ENCODE measurements at regions not wholly inside any gene's neighbourhood (a gene's known extent, or its start where the extent isn't known, plus 50 kb on each side); places are given as distances from the start of the nearest gene placed in this dataset.

DNA sequence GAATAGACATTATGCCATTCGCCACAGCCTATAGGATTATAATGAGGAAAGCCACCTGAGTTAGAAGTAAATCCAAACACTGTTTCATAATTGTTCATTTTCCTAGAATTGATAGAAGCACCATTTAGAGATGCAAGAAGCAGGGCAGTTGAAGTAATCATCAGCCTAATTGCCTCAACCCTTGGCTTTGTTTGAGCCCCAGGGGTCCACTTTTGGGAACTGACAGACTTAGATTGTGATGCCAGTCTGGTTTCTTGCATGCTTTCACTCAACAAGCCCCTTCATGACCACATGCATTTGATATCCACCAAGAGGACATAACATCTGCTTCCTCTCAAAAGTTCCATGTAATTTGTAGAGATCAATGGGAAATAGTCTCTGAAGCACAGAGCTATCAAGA lies 97.2 kb upstream of the COL8A1 start:
- no peak for DNase-seq

DNA sequence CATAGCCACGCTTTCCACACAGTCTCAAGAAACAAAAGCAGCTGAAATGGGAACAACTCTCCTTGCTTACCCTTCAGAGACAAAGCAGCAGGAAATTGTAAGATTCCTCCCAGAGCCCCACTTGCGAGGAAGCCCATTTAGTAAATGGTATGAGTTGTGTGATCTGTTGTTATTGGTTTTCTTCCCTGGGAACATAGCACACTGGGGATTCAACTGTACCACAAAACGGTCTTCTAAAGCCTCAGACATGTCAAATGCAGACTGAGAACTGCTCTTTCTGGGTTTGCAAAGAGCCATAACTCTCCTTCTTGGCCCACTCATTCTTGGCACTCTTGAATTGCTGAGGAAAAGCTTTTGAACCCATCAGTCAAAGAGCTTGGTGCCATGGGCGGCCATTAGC lies 101.0 kb upstream of the COL8A1 start:
- no peak for DNase-seq

DNA sequence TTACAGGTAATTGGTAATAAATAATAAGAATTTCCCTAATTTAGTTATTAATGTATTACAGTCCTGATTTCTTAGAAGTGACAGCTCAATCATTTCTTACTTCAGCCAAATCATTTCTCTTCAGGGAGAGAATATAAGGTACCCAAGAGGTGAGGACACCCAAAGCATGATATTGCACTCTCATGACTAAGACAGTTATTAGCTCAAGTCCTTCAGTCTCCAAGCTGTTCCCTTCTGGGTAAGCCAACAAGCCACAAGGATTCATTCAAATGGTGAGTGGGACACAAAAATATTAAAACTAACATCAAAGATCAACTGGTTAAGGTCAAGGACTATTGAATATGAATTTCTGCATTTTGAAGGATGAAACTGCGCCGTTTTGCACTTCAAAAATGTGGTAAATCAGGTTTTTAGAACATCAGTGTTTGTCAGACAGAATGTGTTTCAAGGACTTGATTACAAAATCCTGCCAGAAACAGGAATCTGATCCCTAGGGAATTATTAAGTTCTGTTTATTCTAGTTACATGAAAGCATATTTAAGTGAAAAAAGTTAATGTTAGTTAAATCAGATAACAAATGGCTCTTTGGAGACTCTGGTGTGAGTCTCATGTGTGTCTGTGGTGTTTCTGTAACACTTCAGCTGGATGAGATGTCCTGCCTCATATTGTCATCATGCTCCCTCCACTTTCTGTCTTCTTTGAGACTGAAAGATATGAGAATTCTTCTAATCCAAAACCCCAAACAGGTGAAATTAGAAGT lies 101.7 kb upstream of the COL8A1 start:
- DNase-seq: no peak

DNA sequence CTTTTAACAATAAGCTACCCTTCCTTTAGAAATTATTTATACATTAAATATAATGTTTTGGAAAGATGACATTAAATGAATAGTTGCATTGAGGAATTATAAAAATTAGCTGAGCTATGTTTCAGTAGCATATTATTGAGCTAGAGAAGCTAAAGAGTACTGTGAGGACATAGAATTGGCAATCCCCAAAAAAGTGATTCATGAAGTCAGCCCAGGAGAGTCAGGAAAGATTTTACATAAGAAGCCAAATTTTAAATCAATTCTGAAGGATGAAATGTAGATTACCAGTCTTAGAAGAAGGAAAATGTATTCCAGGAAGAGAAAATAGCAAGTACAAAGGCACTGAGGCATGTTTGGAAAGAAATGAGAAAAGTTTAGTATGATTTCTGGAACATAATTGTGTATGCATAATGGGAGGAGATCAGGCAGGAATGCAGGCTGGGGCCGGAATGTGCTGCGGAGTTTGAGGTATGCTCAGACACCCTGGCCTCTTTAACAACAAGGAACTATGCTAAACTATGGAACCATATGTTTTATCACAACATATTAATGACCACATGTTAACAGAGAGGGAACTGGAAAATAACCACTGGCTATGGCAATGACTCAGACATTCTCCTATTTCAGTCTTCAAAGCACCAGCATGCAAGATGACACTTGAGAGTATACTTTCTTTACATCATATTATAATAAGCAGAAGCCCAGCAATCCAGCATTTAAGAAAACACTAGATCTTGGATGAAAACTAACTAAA lies 103.3 kb upstream of the COL8A1 start:
- DNase-seq: no peak

DNA sequence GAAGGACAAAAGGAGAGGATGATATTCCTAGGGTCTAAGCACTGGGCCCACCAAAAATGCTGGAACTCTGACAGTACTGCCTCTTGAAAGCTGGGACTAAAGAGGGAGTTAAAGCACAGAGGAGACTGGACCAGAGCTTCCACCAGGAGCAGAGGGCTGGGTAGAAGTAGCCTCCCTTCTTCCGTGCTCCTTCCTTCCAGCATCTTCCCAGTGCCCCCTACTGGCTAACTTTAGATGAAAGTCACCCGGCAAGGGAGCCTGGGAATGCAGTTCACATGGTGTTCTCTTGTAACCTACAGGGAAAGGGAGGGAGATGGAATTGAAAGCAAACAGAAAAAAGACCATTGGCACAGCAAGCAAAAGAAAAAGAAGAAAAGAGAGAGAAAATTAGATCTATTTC lies 106.1 kb upstream of the COL8A1 start:
- DNase-seq: no peak

DNA sequence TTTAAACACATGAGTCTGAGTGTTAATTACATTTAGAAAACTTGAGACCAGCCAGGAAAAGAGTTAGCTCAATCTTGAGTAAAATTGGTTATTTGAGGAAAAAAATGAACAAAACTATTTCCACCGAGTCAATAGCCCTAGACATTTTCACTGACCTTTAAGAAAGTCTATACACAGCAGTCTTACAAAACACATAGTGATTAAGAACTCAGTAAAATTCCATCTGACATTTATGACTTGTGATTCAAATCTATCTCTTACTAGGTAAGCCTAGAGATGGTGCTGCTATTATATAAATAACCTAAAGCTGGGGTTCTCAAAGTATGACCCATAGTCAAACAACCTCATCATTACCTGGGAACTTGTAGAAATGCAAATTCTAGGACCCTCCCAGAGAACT lies 109.1 kb upstream of the COL8A1 start:
- DNase-seq: no peak

DNA sequence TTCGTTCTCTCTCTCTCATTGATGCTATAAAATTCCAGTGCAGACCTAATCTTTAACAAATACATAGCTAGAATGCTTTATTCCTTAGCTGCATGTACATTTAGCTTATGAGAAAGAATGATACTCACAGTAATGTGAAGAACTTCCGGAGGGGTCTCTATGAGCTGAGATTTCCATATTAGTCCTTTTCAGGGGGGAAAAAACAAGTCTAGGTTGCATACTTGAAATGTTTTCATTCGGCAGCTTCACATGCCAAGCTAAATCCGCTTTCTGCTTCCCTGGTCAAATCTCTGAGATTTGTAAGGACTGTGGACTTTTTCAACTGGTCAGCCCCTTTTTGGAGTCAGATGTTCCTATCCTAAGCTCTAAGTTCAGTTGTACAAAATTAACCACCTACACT lies 111.5 kb upstream of the COL8A1 start:
- DNase-seq: no peak

DNA sequence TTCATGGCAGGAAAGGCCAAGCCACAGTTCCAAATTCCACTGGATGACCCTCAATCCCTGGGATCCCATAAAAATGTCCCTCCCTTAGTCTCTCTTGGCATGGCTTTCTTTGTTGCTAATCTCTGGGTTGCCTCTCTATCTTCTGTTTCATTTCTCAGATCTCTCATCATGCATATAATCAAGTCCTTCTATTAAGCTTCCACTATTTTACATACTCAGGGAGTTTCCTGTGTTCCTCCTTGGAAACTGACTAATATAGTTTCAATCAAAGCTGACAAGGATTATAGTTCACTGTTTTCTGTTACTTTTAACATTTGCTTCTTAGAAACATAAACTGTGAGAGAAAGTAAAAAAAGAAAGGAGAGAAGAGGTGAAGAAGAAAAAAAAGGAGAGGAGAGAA lies 113.8 kb upstream of the COL8A1 start:
- no peak for DNase-seq

DNA sequence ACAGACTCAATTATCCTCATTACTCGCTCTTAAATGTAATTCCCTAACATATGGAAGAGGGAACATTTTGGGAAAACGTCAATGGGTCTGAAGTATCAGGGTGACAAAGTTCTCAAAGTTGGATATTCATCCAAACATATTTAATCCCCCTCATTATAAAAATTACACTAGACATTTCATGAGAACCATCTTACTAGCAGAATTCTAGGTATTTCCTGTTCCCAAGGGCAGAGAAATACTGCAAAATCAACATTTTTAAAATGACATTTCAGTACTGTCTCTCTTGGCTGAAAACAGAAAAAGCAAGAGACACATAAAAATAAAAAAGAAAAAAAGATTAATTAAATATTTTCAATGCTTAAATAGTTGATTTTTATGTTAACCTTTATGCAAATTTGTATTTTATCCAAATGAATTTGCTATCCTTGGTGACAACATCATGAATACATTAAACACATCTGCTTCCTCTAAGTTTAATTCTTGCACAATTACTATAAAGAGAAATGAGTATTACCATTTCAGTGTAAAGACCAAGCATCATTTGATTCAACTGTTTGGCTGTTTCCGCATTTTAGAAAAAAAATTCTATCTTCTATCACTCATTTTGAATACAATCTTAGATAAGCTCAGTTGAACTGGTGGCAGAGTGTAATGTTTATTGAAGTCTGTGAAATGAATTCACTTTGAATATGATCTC lies 114.8 kb upstream of the COL8A1 start:
- DNase-seq: no peak

DNA sequence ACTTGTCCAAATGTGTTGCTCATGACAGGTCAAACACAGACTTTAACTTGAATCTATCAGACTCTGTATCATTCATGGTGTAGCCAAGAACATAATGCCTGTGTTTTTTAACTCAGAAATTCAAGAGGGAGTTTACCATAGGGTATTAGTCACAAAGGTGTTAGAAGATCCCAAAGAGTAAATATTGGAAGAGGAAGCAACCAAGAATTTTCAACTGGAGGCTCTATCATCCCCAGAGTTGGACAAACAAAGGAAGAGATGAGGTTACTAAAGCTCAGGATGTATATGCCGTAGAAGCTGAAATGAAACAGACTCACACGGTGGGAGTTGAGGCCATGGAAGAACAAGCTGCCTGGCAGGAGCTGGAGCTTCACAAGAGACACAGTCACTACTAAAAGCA lies 116.2 kb upstream of the COL8A1 start:
- no peak for DNase-seq

DNA sequence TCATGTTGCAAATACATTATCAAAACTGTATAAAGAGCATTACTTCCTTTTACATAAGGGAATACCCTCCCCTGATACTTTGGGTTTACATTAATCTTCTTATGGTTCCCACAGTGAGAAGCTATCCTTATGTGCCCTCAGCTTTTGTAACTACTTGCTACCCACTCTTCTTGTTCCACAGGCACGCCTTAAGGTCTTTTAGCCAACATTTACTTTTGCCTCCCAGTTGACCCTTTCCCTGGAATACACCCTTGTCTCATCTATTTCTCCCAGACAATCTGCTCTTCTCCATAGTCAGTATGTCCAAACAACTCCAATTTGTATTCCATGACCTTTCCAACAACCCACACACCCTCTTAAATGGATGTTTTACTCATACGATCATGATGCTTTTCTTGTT lies 116.8 kb upstream of the COL8A1 start:
- DNase-seq: no peak

DNA sequence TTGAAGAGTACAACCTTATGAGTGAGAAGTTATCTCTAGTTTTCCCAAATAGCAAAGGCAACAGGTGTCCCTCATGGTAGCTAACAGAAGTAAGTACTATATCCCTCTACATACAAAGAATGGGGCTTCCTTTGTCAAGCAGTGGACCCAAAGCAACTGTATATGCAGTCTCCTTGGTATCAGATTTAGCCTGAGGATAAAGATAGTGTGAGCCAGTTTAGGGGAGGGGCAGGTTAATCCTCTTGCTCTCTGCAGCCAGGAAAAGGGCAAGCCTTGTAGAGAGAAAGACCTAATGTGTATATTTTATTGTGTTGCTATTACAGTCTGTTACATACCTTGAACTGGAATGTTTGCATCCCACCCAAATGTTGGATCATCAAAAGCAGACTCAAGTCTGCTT lies 117.9 kb upstream of the COL8A1 start:
- DNase-seq: no peak

DNA sequence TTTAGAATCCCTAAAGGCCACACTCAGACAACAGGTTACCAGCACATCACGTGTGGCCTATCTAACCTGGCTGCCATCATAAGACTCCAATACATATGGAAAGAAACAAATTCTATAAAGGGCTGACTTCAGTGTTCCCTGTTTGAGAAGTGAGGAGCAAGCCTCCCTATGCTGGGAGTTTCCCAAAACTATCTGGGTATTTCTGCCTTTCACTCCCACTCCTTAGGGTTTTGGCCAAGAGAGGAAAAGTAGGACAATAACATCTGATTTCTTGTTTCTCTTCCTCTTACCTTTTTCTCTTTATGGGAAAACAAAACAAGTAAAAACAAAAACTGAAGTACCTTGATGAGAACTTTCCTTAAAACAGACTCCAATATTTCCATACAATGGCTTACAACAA lies 121.5 kb upstream of the COL8A1 start:
- no peak for DNase-seq

DNA sequence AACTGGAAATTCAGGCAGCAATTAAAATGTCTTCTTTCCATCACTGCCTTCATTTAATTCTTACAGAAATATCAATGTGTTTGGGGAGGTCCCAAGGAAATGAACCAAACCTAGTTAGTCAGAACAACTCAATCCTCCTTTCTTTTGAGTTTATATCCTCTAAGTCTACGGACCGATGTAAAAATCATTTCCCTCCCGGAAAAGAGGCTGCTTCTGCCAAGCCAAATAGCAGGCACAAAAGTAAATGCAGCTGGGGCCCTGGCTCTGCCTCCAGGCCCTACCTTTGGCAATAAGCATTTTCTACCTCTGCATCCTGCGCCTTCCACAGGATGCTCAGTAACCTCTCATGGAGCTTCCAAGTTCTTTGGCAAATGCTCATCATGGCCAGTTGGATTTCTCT lies 122.5 kb upstream of the COL8A1 start:
- no peak for DNase-seq

DNA sequence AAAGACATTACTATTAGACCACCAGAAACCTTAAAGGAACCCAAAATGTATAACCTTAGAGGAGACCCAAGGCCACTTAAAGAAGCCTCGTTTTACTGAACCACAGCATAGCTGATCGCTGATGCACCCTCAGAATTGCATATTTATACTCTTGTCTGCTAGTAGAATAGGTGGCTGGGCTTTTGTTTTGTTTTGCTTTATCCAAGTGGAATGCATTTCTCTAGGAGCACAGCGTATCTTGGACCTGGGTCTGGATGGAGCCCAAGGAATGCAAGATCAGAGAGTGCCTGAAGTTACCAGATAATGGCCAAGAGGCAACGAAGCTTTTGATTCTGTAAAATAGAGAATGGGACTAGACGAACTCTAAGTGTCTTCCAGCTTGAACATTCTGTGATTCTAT lies 129.2 kb upstream of the COL8A1 start:
- DNase-seq: no peak

DNA sequence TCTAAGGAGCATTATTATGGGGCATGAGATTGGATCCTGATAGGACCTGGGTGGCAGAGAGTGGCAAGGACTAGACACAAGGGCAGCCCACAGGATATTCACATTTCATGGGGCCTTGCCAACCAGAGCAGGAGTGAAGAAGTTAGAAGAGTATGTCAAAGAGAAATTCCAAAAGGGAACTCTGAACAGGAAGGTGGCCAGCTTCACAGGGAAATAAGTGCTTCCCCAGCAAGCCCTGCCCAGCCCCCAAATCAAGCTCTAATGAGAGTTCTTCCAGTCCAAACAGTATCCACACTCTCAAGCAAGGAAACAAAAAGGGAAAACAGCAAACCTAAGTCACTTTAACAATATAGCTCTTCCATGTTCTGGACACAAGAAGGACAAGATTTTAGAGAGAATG lies 130.2 kb upstream of the COL8A1 start:
- DNase-seq: no peak

DNA sequence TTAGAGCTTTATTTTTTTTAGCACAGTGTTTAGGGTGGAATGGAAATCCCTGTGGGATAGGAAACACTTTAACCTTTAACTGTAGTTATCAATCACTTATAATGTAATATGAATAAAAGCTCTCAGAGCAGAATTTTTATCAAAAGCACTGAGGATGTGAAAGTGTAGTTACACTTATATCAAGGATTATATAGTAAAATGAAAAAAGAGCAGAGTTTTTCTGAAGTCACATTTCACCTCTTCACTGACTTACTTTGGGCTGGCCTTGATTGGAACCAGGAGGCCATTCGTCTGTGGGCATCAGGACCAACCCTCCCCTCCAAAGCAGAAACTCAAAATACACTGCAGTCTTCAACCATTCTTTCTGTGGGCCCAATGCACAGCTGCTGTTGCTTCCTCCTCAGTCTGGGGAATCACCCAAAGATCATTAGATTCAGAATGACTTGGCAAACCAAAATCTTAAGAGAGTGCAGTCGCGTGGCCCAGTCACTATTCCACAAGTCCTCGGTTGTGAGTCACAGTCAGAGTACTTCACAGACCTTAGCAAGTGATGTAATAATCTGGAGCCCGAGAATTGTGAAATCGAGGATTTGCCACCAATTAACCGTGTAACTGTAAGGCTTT lies 132.6 kb upstream of the COL8A1 start:
- DNase-seq: no peak

DNA sequence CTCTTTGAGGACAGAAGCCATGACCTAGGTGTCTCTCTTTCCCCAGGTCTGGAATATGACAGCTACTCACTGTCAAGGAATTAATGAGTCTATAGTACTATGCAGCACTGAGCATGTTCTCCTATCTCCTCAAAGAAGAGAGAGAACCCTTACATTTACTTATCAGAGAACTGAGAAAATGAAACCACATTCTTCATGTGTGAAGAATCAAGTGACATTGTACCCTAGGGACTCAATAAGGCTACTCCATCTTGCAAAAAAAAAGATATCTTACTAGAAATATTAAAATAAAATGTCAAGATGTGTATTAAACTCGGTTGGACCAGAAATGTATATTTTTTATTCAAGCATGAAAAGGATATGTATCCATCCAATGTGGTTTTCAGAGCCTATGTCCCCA lies 133.2 kb upstream of the COL8A1 start:
- no peak for DNase-seq

DNA sequence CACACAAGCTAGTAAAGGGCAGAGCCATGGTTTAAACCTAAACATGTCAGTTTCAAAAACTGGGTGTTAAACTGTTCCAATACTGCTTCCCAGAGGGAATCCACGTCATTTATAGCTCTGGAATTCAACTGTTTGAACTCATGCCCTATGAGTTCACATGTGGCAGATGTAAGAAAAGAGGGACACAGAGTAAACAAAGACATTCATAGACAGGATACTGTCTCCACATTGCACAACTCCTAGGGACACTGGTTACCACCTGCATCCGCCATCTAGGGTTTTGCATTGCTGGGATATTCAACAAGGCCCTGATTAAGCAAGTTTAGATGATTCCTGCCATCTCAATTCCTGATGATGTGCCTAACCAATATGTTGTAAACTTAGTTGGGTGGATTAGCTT lies 134.1 kb upstream of the COL8A1 start:
- no peak for DNase-seq

DNA sequence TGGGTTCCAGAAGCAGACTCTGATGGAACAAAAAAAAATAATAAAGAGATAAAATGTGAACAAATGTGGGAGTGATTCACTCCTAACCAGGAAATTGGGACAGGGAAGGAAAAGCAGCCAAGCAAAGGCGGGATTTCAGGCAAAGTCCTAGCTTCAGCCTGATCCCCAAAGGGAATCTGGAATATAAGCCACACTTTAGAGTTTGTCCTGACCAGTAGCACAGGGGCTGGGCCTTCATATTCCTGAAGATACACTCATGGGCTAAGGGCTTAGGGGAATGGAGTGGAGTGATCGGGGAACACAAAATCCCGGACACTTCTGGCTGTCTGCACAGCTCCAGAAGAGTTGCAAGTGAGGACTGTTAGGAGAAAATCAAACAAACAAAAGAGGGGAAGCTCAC lies 135.0 kb upstream of the COL8A1 start:
- no peak for DNase-seq

DNA sequence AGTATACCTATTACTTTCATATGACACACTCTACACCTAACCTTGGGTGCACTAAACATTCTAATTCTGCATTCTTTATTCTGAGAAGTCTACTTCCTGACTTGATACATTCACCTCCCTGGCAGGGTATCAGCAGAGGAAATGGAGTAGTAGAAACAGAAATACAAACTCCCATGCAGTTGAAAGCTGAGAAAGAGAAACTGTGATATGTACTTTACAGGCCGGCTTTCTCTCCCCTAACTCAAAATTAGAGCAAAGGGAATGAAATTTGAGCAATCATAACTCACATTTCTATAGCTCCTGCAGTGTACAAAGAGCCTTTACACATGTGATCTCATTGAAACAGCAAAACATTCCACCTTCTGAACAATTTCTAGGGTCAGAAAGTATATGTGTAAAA lies 135.5 kb upstream of the COL8A1 start:
- DNase-seq: no peak

DNA sequence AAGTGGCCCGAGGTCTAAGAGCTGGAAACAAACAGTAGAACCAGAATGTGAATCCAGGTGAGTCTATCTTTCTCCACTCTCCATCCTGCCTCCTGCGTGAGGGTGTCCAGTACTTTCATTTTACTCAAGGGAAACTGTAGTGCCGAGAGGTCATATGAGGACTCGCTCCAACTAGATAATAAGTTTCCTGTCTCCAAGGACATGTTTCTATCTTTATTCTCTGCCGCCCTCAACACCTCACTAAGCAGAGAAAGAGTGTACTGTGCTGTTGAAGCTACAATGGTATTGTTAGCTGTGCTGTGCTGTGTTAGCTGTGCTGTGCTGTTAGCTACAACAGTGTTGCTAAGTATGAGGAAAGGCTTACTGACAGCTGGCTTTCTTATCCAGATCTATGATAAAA lies 137.9 kb upstream of the COL8A1 start:
- no peak for DNase-seq

DNA sequence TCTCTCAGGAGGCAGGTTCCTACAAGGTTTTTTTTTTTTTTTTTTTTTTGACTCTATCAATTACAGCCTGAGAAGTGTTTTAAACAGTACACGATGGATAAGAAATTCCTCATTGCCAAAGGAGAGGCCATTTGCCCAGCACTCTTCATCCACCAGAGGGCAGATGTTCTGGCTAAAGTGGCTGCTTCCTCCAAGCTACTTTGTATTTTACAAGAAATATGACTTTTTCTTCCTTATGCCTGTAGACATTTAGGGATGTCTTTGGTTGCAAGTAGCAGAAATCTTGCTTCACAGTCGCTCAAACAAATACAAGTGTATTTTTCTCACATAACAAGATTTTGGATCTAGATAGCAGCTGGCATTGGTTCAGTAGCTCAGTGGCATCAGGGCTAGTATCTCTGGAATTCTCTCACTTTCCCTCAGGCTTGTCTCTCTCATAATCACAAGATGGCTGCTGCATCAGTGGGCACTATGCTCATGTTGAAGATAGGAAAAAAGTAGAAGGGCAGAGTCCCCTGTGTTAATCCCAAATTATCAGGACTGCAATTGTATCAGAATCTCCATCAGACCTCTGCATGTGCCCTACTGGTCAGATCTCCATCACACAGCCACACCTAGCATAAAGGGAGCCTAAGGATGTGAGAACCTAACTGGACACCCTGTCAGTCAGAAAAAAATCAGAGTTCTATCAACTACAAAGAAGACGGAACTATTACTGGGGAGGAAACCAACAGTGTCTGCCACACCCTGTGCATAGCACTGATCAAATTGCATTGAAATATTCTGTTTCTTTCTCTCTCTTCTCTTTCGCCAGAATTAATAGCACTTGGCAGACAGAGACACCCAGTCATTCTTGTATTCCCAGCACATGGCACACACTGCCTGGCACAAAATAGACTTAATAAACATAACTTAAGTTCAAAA lies 138.9 kb upstream of the COL8A1 start:
- no peak for DNase-seq
